H1 (cell line): ENCODE measurements at regions not wholly inside any gene's neighbourhood (a gene's known extent, or its start where the extent isn't known, plus 50 kb on each side); places are given as distances from the start of the nearest gene placed in this dataset.

ENCODE experiments used
- CTCF ChIA-PET: fragments of 300-600 bp; sonication (Branson Sonifier 250); formaldehyde crosslinking; loops from one replicate; lab custom pipeline; 2021; ENCODE audit not compliant: partially characterized antibody; lab: Charles Lee
- POLR2A ChIA-PET: fragments of 300-600 bp; sonication (Branson Sonifier 250); formaldehyde crosslinking; loops from one replicate; lab custom pipeline; 2021; ENCODE audit warnings: inconsistent platforms; ENCODE audit not compliant: partially characterized antibody; lab: Charles Lee
- DNase-seq, 2 experiments: peaks; one replicate each; pipeline versions ENCODE4 v3.0.0 to v3.0.0-alpha.2; 2010 to 2022; ENCODE audit warnings: low spot score in 2 of 2, low read depth in 1 of 2, mixed read lengths in 1 of 2
- FAIRE-seq: peaks from 2 replicates; lab custom pipeline; 2011; peaks lifted over from hg19 to GRCh38; lab: Jason Lieb, UNC
- H2AFZ ChIP-seq: 2 replicates; pipeline ENCODE4 v1.8.1; 2012; ENCODE audit warnings: low read length, inconsistent platforms
- H2AK5ac ChIP-seq: 2 replicates; pipeline ENCODE4 v1.6.1; 2013; ENCODE audit warnings: low read depth, low read length
- H2BK120ac ChIP-seq: replicated peaks from 2 replicates; pipeline ENCODE3; 2013; ENCODE audit warnings: low read depth, low read length, inconsistent platforms
- H2BK12ac ChIP-seq: 2 replicates; pipeline ENCODE4 v1.6.1; 2013; ENCODE audit warnings: low read depth, low read length
- H2BK15ac ChIP-seq: 2 replicates; pipeline ENCODE4 v1.6.1; 2013; ENCODE audit warnings: low read length
- H2BK20ac ChIP-seq: 2 replicates; pipeline ENCODE4 v1.6.1; 2013; ENCODE audit warnings: low read length
- H2BK5ac ChIP-seq: 2 replicates; pipeline ENCODE4 v1.6.1; 2013; ENCODE audit warnings: low read depth, low read length
- H3K14ac ChIP-seq: 2 replicates; pipeline ENCODE4 v1.6.1; 2013; ENCODE audit warnings: inconsistent platforms; ENCODE audit not compliant: insufficient read length
- H3K18ac ChIP-seq: 2 replicates; pipeline ENCODE4 v1.6.1; 2013; ENCODE audit warnings: low read length; ENCODE audit errors: extremely low read depth
- H3K23ac ChIP-seq: 2 replicates; pipeline ENCODE4 v1.6.1; 2013; ENCODE audit warnings: inconsistent platforms; ENCODE audit not compliant: insufficient read length
- H3K23me2 ChIP-seq: 2 replicates; pipeline ENCODE4 v1.6.1; 2013; ENCODE audit warnings: low read depth, low read length
- H3K27ac ChIP-seq: 2 replicates; pipeline ENCODE4 v1.6.1; 2011; ENCODE audit warnings: low read depth, low read length, inconsistent platforms
- H3K27me3 ChIP-seq, 4 experiments: replicated peaks in 1 of 4; 1 replicate in 1 of 4; 2 replicates in 3 of 4; pipeline versions ENCODE4 v1.6.1 to v1.8.1; 2011 to 2013; ENCODE audit warnings: low read length in 3 of 4, mild to moderate bottlenecking in 3 of 4, inconsistent platforms in 2 of 4, mixed read lengths in 2 of 4, moderate library complexity in 1 of 4; ENCODE audit not compliant: control insufficient read depth in 3 of 4, insufficient read depth in 3 of 4; ENCODE audit errors: extremely low read depth in 1 of 4
- H3K36me3 ChIP-seq, 4 experiments: 2 replicates each; pipeline versions ENCODE4 v1.6.1 to v1.8.1; 2011 to 2013; ENCODE audit warnings: mild to moderate bottlenecking in 4 of 4, low read length in 3 of 4, moderate library complexity in 2 of 4, control low read depth in 1 of 4, inconsistent platforms in 1 of 4; ENCODE audit not compliant: insufficient read depth in 4 of 4, control insufficient read depth in 2 of 4
- H3K4ac ChIP-seq: replicated peaks from 2 replicates; pipeline ENCODE3; 2013; ENCODE audit warnings: low read length, low read depth, mixed read lengths, inconsistent platforms; ENCODE audit not compliant: insufficient read length
- H3K4me1 ChIP-seq, 4 experiments: replicated peaks in 1 of 4; 1 replicate in 1 of 4; 2 replicates in 3 of 4; pipeline versions ENCODE4 v1.6.1 to v1.8.1; 2011 to 2013; ENCODE audit warnings: low read length in 3 of 4, inconsistent platforms in 2 of 4, mixed read lengths in 1 of 4; ENCODE audit not compliant: insufficient read depth in 4 of 4, control insufficient read depth in 3 of 4
- H3K4me2 ChIP-seq, 2 experiments: 2 replicates each; pipeline versions ENCODE4 v1.6.1 to v1.8.1; 2011 to 2013; ENCODE audit warnings: low read depth in 2 of 2, low read length in 2 of 2, control low read depth in 1 of 2, inconsistent platforms in 1 of 2, mild to moderate bottlenecking in 1 of 2; ENCODE audit not compliant: insufficient read depth in 1 of 2
- H3K4me3 ChIP-seq, 4 experiments: fragments of 200-600, 300-600 bp in 1 of 4; sonication (generic), shearing (Covaris generic), sonication (Bioruptor Twin) in 1 of 4; 2 replicates each; pipeline versions ENCODE4 v1.5.1 to v1.8.1; 2011 to 2016; ENCODE audit warnings: low read length in 4 of 4, low read depth in 3 of 4, control low read depth in 2 of 4, inconsistent platforms in 2 of 4, mild to moderate bottlenecking in 2 of 4, mixed read lengths in 1 of 4, moderate library complexity in 1 of 4; ENCODE audit not compliant: insufficient read depth in 2 of 4; ENCODE audit errors: extremely low read depth in 1 of 4
- H3K56ac ChIP-seq: replicated peaks from 2 replicates; pipeline ENCODE3; 2013; ENCODE audit warnings: low read depth, mild to moderate bottlenecking, mixed read lengths, low read length, inconsistent platforms; ENCODE audit not compliant: insufficient read length
- H3K79me1 ChIP-seq: 2 replicates; pipeline ENCODE4 v1.6.1; 2013; ENCODE audit warnings: low read depth, low read length, control low read depth
- H3K79me2 ChIP-seq, 2 experiments: 2 replicates each; pipeline versions ENCODE4 v1.6.1 to v1.8.1; 2012 to 2013; ENCODE audit warnings: low read length in 2 of 2, mild to moderate bottlenecking in 2 of 2, inconsistent platforms in 1 of 2; ENCODE audit not compliant: insufficient read depth in 2 of 2, control insufficient read depth in 1 of 2
- H3K9ac ChIP-seq, 4 experiments: replicated peaks in 1 of 4; 1 replicate in 1 of 4; 2 replicates in 3 of 4; pipeline versions ENCODE4 v1.6.1 to v1.8.1; 2011 to 2013; ENCODE audit warnings: low read depth in 3 of 4, low read length in 3 of 4, control low read depth in 2 of 4, mild to moderate bottlenecking in 2 of 4, moderate library complexity in 2 of 4, inconsistent platforms in 1 of 4; ENCODE audit errors: extremely low read depth in 1 of 4
- H3K9me3 ChIP-seq, 2 experiments: 2 replicates each; pipeline versions ENCODE4 v1.6.1 to v1.8.1; 2012 to 2013; ENCODE audit warnings: mild to moderate bottlenecking in 2 of 2, moderate library complexity in 2 of 2, control low read depth in 1 of 2, inconsistent platforms in 1 of 2, low read depth in 1 of 2, low read length in 1 of 2, mixed read lengths in 1 of 2; ENCODE audit not compliant: insufficient read depth in 2 of 2
- H4K20me1 ChIP-seq, 2 experiments: replicated peaks in 1 of 2; 2 replicates each; pipeline versions ENCODE3 to v1.8.1; 2011 to 2013; ENCODE audit warnings: inconsistent platforms in 2 of 2, low read length in 2 of 2, mild to moderate bottlenecking in 1 of 2; ENCODE audit not compliant: insufficient read depth in 2 of 2, control insufficient read depth in 1 of 2
- H4K5ac ChIP-seq: 2 replicates; pipeline ENCODE4 v1.6.1; 2013; ENCODE audit warnings: low read length, low read depth, mixed read lengths, inconsistent platforms; ENCODE audit not compliant: insufficient read length
- H4K8ac ChIP-seq: 2 replicates; pipeline ENCODE4 v1.8.0; 2013; ENCODE audit warnings: mild to moderate bottlenecking, moderate library complexity, low read length, inconsistent platforms; ENCODE audit not compliant: insufficient read depth; ENCODE audit errors: extremely low read depth
- H4K91ac ChIP-seq: replicated peaks from 2 replicates; pipeline ENCODE3; 2013; ENCODE audit warnings: low read length, mixed read lengths, inconsistent platforms; ENCODE audit not compliant: insufficient read length
- ASH2L ChIP-seq: fragments of 200-600, 300-600 bp; sonication (generic); IDR thresholded peaks from one replicate; pipeline ENCODE4 v1.7.1; 2017; ENCODE audit warnings: low read length
- CREB1 ChIP-seq: IDR thresholded peaks from 2 replicates; pipeline ENCODE4 v1.6.1; 2012; ENCODE audit warnings: inconsistent platforms
- EGR1 ChIP-seq: IDR thresholded peaks from 2 replicates; pipeline ENCODE4 v1.6.1; 2011; ENCODE audit warnings: low read depth, low read length, borderline replicate concordance
- JUND ChIP-seq: IDR thresholded peaks from 2 replicates; pipeline ENCODE4 v1.6.1; 2011; ENCODE audit warnings: mild to moderate bottlenecking, improper control_type of control experiment, low read length
- MAX ChIP-seq: IDR thresholded peaks from 2 replicates; pipeline ENCODE4 v1.6.1; 2012; ENCODE audit warnings: inconsistent platforms
- PHF8 ChIP-seq: fragments of 200-600 bp; sonication (generic); conservative IDR thresholded peaks from 2 replicates; pipeline ENCODE4 v1.7.1; 2012; ENCODE audit warnings: low read depth, mild to moderate bottlenecking, inconsistent platforms, low read length, moderate library complexity
- TCF12 ChIP-seq: IDR thresholded peaks from 2 replicates; pipeline ENCODE4 v1.6.1; 2011; ENCODE audit warnings: low read depth, mild to moderate bottlenecking, low read length
- WGBS, 2 experiments: shearing (Covaris generic) in 1 of 2; methylation state at CpG; one replicate each; pipeline versions ENCODE4 v1.1.6 to v1.1.7; 2013 to 2015; ENCODE audit warnings: low lambda C conversion rate in 2 of 2, mixed read lengths in 2 of 2, inconsistent platforms in 1 of 2, low coverage in 1 of 2, missing lambda C conversion rate in 1 of 2; ENCODE audit not compliant: insufficient replicate concordance in 2 of 2, insufficient coverage in 1 of 2, insufficient read length in 1 of 2; ENCODE audit errors: extremely low coverage in 1 of 2, missing lambda C conversion rate in 1 of 2; 5-methylcytosine and 5-hydroxymethylcytosine counted together
- TF ChIP-seq, protein P1 (sequence below): IDR thresholded peaks from 2 replicates; pipeline ENCODE4 v1.6.1; 2012; ENCODE audit warnings: low read length, inconsistent platforms

GRCh38 chr9:135326633-135327152 lies 152.9 kb upstream of the PPP1R26 start:
- Histone ChIP-seq H3K9ac (no peak overlapping the region), H3K18ac (no peak overlapping the region), H2BK12ac (no peak overlapping the region)
- DNase-seq = no peak
- POLR2A ChIA-PET = no interaction called here
- no peak for TF ChIP-seq PHF8
- TF ChIP-seq EGR1 = no peak
- no peak for TF ChIP-seq ASH2L
- no peak for TF ChIP-seq MAX
- TF ChIP-seq, protein P1, sequence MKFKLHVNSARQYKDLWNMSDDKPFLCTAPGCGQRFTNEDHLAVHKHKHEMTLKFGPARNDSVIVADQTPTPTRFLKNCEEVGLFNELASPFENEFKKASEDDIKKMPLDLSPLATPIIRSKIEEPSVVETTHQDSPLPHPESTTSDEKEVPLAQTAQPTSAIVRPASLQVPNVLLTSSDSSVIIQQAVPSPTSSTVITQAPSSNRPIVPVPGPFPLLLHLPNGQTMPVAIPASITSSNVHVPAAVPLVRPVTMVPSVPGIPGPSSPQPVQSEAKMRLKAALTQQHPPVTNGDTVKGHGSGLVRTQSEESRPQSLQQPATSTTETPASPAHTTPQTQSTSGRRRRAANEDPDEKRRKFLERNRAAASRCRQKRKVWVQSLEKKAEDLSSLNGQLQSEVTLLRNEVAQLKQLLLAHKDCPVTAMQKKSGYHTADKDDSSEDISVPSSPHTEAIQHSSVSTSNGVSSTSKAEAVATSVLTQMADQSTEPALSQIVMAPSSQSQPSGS = no peak
- TF ChIP-seq JUND = no peak
- no peak for TF ChIP-seq TCF12
- no peak for TF ChIP-seq CREB1
- TF ChIP-seq, all 59 proteins: peak for 0
- Histone ChIP-seq H2BK20ac (no peak overlapping the region), H3K23me2 (no peaks in the 10 kb centered on the region; the same call in 1 of the 2 replicates), H3K27ac (no peak overlapping the region), H3K27me3 (no peaks in the 10 kb centered on the region), H3K36me3 (no peaks in the 10 kb centered on the region), H4K20me1 (peaks cover 0 to 2% of the 10 kb centered on the region in 2 experiments), H3K23ac (no peak overlapping the region), H2BK120ac (no peak overlapping the region), H2AK5ac (no peak overlapping the region), H3K4me1 (peaks cover 0 to 5% (median 0%) of the 10 kb centered on the region in 4 experiments; a peak in 1 of 7 replicates), H3K4me2 (no peak overlapping the region), H2BK15ac (no peak overlapping the region), H4K91ac (peak overlapping the region; percentile 54), H3K9me3 (peaks cover 7 to 15% of the 10 kb centered on the region in 2 experiments; a peak in 3 of 4 replicates), H3K79me1 (no peaks in the 10 kb centered on the region), H3K4ac (no peak overlapping the region), H2AFZ (no peak overlapping the region), H3K4me3 (no peak overlapping the region), H3K79me2 (no peaks in the 10 kb centered on the region), H3K14ac (no peak overlapping the region), H2BK5ac (no peak overlapping the region), H4K8ac (no peak overlapping the region; the same call in 1 of the 2 replicates), H4K5ac (no peak overlapping the region), H3K56ac (no peak overlapping the region)
- CTCF ChIA-PET = interaction anchor here (0.7 to 1.7 kb wide), 4 partner anchors 12 to 38 kb away, joined by 3 to 4 read pairs (median 3); no protein-coding TSS in a partner anchor
- no peak for FAIRE-seq
- 93% methylated on average over 11 of the region's 11 CpGs; no CpG with 5 or more reads in 1 of the 2 experiments for WGBS, 2 experiments
